Skeletal muscle tissue (tissue), 3 donors: ENCODE measurements at regions not wholly inside any gene's neighbourhood (a gene's known extent, or its start where the extent isn't known, plus 50 kb on each side); places are given as distances from the start of the nearest gene placed in this dataset.

Experiments
- H3K27ac ChIP-seq: one replicate; pipeline ENCODE4 v1.7.0; 2013; ENCODE audit warnings: mild to moderate bottlenecking, low read depth, low read length, inconsistent platforms
- H3K27me3 ChIP-seq, 3 donors: one replicate each; pipeline ENCODE4 v1.7.0; 2013; ENCODE audit warnings: low read length in 3 of 3; ENCODE audit not compliant: control insufficient read depth in 3 of 3, insufficient read depth in 3 of 3
- H3K36me3 ChIP-seq, 3 donors: one replicate each; pipeline ENCODE4 v1.7.0; 2013; ENCODE audit warnings: low read length in 3 of 3; ENCODE audit not compliant: control insufficient read depth in 3 of 3, insufficient read depth in 3 of 3
- H3K4me1 ChIP-seq, 3 donors: one replicate each; pipeline ENCODE4 v1.7.0; 2013; ENCODE audit warnings: low read length in 3 of 3, mild to moderate bottlenecking in 3 of 3; ENCODE audit not compliant: control insufficient read depth in 3 of 3, insufficient read depth in 3 of 3
- H3K4me3 ChIP-seq, 3 donors: one replicate each; pipeline ENCODE4 v1.7.0; 2013; ENCODE audit warnings: low read length in 3 of 3
- H3K9ac ChIP-seq, 3 donors: one replicate each; pipeline ENCODE4 v1.7.0; 2013; ENCODE audit warnings: low read length in 3 of 3, mild to moderate bottlenecking in 3 of 3, moderate library complexity in 2 of 3, low read depth in 1 of 3
- H3K9me3 ChIP-seq, 3 donors: one replicate each; pipeline ENCODE4 v1.7.0; 2013; ENCODE audit warnings: low read length in 3 of 3; ENCODE audit not compliant: control insufficient read depth in 3 of 3
- donor health status: Osteomylitis.

- Histone ChIP-seq H3K27ac (no peak overlapping the region), H3K9me3 (no peaks in the 10 kb centered on the region), H3K4me3 (no peak overlapping the region), H3K9ac (no peak overlapping the region), H3K36me3 (no peaks in the 10 kb centered on the region), H3K4me1 (peaks cover 0 to 3% (median 0%) of the 10 kb centered on the region in 3 donors), H3K27me3 (peaks cover 0 to 2% (median 2%) of the 10 kb centered on the region in 3 donors)
Measured at GRCh38 chr12:108043286-108043685, 85.8 kb upstream of the WSCD2 start.

GRCh38 chr12:108043750-108044533 is 85.1 kb upstream of the WSCD2 start:
- Histone ChIP-seq H3K4me3 (no peak overlapping the region), H3K27me3 (peaks cover 3 to 5% (median 3%) of the 10 kb centered on the region in 3 donors), H3K27ac (no peak overlapping the region), H3K36me3 (no peaks in the 10 kb centered on the region), H3K4me1 (peaks cover 0 to 3% (median 0%) of the 10 kb centered on the region in 3 donors), H3K9ac (no peak overlapping the region), H3K9me3 (no peaks in the 10 kb centered on the region)

GRCh38 chr12:108046135-108046534 is 83.0 kb upstream of the WSCD2 start:
- no peaks in the 10 kb centered on the region for H3K9me3 ChIP-seq
- H3K27ac ChIP-seq = peak overlapping the region; percentile 39
- no peak overlapping the region for H3K9ac ChIP-seq
- peaks cover 3 to 8% (median 5%) of the 10 kb centered on the region in 3 donors for H3K27me3 ChIP-seq
- H3K36me3 ChIP-seq = no peaks in the 10 kb centered on the region
- no peak overlapping the region for H3K4me3 ChIP-seq
- peaks cover 0 to 3% (median 0%) of the 10 kb centered on the region in 3 donors for H3K4me1 ChIP-seq

- Histone ChIP-seq H3K27me3 (peaks cover 3 to 8% (median 8%) of the 10 kb centered on the region in 3 donors), H3K9me3 (no peaks in the 10 kb centered on the region), H3K36me3 (no peaks in the 10 kb centered on the region), H3K4me1 (no peaks in the 10 kb centered on the region), H3K27ac (peak overlapping the region; percentile 39), H3K9ac (no peak overlapping the region), H3K4me3 (peak overlapping the region in 1 of 3 donors; percentile 54)
Measured at GRCh38 chr12:108046650-108047049, 82.4 kb upstream of the WSCD2 start.

- H3K4me1 ChIP-seq = no peaks in the 10 kb centered on the region
- no peaks in the 10 kb centered on the region for H3K36me3 ChIP-seq
- peak overlapping the region; percentile 39 for H3K27ac ChIP-seq
- peak overlapping the region in 1 of 3 donors; percentile 54 for H3K4me3 ChIP-seq
- H3K27me3 ChIP-seq = peaks cover 3 to 8% (median 8%) of the 10 kb centered on the region in 3 donors
- H3K9me3 ChIP-seq = no peaks in the 10 kb centered on the region
- no peak overlapping the region for H3K9ac ChIP-seq
Measured at GRCh38 chr12:108047071-108047550, 82.0 kb upstream of the WSCD2 start.

GRCh38 chr12:108048686-108049085 is 80.4 kb upstream of the WSCD2 start:
- Histone ChIP-seq H3K27me3 (peaks cover 3 to 8% (median 8%) of the 10 kb centered on the region in 3 donors), H3K9me3 (no peaks in the 10 kb centered on the region), H3K36me3 (no peaks in the 10 kb centered on the region), H3K27ac (no peak overlapping the region), H3K9ac (no peak overlapping the region), H3K4me3 (no peak overlapping the region), H3K4me1 (no peaks in the 10 kb centered on the region)

- Histone ChIP-seq H3K4me1 (no peaks in the 10 kb centered on the region), H3K27me3 (peaks cover 3 to 11% (median 8%) of the 10 kb centered on the region in 3 donors), H3K27ac (no peak overlapping the region), H3K36me3 (no peaks in the 10 kb centered on the region), H3K9me3 (no peaks in the 10 kb centered on the region), H3K4me3 (no peak overlapping the region), H3K9ac (no peak overlapping the region)
Measured at GRCh38 chr12:108050696-108051095, 78.4 kb upstream of the WSCD2 start.

GRCh38 chr12:108052260-108052659 is 76.8 kb upstream of the WSCD2 start:
- Histone ChIP-seq H3K36me3 (no peaks in the 10 kb centered on the region), H3K27me3 (peaks cover 3 to 18% (median 8%) of the 10 kb centered on the region in 3 donors), H3K4me3 (no peak overlapping the region), H3K9me3 (no peaks in the 10 kb centered on the region), H3K4me1 (no peaks in the 10 kb centered on the region), H3K27ac (no peak overlapping the region), H3K9ac (no peak overlapping the region)

- no peaks in the 10 kb centered on the region for H3K36me3 ChIP-seq
- H3K27me3 ChIP-seq = peaks cover 3 to 19% (median 11%) of the 10 kb centered on the region in 3 donors
Measured at GRCh38 chr12:108053512-108053911, 75.6 kb upstream of the WSCD2 start.

GRCh38 chr12:108054496-108054895 is 74.6 kb upstream of the WSCD2 start:
- Histone ChIP-seq H3K9ac (no peak overlapping the region), H3K4me3 (no peak overlapping the region), H3K27ac (no peak overlapping the region), H3K36me3 (no peaks in the 10 kb centered on the region), H3K9me3 (no peaks in the 10 kb centered on the region), H3K4me1 (no peaks in the 10 kb centered on the region), H3K27me3 (peaks cover 3 to 16% (median 10%) of the 10 kb centered on the region in 3 donors)

More at GRCh38 chr12:108053512-108053911, 75.6 kb upstream of the WSCD2 start:
- Histone ChIP-seq H3K4me1 (no peaks in the 10 kb centered on the region), H3K4me3 (no peak overlapping the region), H3K9me3 (no peaks in the 10 kb centered on the region), H3K9ac (no peak overlapping the region), H3K27ac (no peak overlapping the region)
